ENCODE measurements at regions not wholly inside any gene's neighbourhood (a gene's known extent, or its start where the extent isn't known, plus 50 kb on each side); places are given as distances from the start of the nearest gene placed in this dataset.

DNA sequence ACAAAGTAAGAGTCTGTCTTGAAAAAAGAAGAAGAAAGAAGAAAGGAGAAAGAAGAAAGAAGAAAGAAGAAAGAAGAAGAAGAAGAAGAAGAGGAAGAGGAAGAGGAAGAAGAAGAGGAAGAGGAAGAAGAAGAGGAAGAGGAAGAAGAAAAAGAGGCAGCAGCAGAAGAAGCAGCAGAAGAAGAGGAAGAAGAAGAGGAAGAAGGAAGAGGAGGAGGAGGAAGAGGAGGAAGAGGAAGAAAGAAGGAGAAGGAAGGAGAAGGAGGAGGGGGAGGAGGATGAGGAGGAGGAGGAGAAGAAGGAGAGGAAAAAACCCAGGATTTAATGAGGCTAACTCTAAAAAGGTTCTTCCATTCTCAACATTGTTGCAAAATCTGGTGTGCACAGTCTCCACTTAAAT, 95.4 kb upstream of the PDE10A start:
- no peak for DNase-seq (ENCODE audit: low spot score)

- DNase-seq (ENCODE audit: low spot score) = no peak
These were observed 92.5 kb upstream of the PDE10A start for GRCh38 chr6:165755583-165755982.

DNA sequence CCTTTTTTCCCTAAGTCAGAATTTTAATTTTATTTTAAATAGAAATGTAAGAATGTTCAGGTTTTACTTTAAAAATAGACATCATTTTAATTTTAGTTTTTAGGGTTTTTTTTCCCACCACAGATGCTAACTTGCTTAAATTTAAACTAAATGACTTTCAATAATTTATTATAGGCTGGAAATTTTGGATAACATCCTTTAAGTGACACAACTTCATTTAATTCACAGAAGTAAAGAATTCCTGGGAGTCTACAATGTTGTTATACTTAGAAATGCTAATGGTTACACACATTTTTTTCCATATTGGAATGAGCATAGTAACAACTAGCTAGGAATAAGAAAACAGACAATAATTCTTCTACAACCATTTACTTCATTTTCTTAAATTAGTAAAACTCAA, 90.5 kb upstream of the PDE10A start:
- no peak for DNase-seq (ENCODE audit: low spot score)

GRCh38 chr6:165752451-165752850, 89.4 kb upstream of the PDE10A start:
- no peak for DNase-seq (ENCODE audit: low spot score)

GRCh38 chr6:165751486-165751885, 88.4 kb upstream of the PDE10A start:
- DNase-seq (ENCODE audit: low spot score) = no peak

DNA sequence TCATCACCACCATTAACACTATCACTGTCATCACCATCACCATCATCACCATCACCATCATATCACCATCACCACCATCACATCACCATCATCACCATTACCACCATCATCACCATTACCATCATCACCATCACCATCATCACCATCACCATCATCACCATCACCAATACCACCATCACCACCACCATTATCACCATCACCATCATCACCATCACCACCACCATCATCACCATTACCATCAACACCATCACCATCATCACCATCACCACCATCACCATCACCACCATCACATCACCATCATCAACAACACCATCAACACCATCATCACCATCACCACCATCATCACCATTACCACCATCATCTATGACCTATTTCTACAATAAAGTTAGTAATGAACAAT, 86.1 kb upstream of the PDE10A start:
- no peak for DNase-seq (ENCODE audit: low spot score)

- DNase-seq (ENCODE audit: low spot score) = no peak
These were observed 85.3 kb upstream of the PDE10A start for GRCh38 chr6:165748390-165748789.

DNA sequence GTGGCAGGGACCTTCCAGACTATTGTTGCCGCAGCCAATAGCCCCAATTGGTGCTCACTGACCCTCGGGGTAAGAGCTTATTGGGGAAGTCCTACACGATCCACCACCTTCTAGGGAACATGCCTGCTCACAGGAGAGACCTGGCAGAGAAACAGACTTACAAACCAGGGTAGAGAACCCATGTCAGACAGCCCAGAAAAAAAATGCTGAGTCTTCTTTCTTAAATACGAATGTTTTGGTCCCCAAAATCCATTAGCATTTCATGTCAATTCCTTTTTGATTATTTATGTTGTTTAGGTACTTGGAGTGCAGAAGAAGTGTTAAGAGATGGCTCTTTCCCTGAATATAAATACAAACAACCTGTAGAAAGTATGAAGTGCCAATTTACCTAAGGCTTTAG, 84.9 kb upstream of the PDE10A start:
- no peak for DNase-seq (ENCODE audit: low spot score)

GRCh38 chr6:165746331-165746730, 83.3 kb upstream of the PDE10A start:
- no peak for DNase-seq (ENCODE audit: low spot score)

DNA sequence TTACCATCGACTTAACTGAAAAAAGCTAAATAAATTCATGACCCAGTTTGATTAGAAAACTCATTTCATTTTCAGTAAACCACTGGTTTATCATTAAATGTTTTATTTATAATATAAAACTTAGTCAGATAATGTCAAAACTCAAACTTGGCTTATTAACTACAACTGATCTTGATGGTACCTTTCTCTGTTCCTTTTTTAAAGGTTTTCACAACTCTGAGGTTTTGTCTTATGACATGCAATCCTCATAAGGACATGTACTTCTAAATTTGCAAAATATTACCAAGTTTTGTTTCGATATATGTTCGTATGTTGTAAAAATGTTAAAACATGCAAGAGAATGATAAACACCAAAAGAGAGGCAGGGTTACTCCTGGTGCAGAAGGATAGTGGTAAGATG, 82.5 kb upstream of the PDE10A start:
- DNase-seq (ENCODE audit: low spot score) = no peak

DNA sequence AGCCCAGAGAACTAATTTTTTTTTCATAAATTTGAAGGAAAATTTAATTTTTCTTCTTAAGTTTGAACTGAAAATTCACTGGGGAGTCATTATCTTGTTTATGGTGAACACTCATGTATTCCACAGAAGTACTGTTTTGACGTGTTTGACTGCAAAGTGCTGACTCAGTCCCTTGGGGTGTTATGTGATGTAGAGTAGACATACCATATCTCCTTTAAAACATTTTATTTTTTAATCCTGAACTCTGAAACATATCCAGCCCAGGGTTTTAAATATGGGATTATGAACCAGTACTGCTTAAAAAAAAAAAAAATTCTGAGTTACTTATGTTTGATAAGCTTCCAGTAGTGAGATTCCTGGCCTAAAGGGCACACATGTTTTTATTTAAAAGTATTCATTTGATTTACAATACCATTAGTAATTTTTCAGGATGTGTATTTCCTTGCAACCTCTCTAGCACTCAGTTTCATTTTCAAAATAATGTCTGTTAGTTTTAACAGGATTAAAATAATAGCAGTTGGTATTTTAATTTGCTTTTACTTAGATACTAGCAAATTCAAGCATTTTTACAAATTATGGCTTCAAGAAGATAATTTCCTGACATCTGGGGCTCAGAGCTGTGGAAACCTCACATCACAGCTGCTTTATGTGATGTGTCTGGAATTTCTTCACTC, 81.7 kb upstream of the PDE10A start:
- no peak for DNase-seq (ENCODE audit: low spot score)

DNA sequence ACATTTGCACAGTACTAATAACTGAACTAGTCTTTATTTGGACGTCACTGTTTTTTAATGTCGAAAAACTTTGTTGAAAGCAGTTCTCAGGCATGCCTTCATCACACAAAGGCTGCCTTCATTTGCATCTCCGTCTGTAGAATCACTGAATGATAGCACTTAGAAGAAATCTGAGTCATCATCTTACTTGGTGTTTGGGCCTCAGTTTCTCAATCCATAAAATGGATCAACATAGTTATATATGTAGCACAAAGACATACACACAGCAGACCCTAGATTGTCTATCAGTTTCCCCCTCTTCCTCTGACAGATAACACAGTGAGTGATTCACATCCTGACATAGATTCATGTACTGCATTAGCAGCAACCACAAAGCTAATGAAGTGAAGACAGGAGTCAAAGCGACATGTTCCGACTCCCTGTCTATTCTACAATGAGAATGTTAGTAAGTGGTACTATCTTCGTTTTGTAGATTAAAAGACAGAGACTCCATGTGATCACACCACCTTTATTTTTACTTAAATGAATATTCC, 80.4 kb upstream of the PDE10A start:
- DNase-seq (ENCODE audit: low spot score) = no peak

DNA sequence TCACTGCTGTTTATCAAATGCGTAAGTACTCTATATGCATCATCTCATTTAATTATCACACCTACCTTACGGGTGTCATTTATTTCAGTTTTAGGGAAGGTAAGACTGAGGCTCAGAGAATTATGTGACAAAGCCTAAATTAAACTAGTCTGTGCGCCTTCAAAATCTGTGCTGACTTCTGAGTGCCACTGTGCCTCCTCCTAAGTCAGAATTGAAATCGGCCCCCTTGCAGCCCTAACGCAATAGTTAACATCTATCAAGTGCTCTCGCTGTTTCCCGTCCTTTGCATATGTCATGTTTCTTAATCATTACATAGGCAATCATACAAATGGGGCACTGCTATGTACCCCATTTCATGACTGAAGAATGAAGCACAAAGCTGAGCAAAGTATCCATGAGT, 79.0 kb upstream of the PDE10A start:
- no peak for DNase-seq (ENCODE audit: low spot score)

DNA sequence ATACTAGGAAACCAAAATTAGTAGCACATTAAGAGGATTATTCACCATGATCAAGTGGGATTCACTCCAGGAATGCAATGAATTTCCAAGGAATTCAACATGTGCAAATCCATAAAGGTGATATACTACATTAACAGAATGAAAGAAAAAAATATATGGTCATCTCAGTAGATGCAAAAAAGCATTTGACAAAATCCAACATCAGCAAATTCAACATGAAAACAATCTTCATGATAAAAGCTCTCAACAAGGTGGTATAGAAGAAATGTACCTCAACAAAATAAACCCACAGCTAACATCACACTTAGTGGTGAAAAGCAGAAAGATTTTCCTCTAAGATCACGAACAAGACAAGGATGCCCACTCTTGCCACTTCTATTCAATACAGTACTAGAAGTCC, 74.4 kb upstream of the PDE10A start:
- no peak for DNase-seq (ENCODE audit: low spot score)

DNA sequence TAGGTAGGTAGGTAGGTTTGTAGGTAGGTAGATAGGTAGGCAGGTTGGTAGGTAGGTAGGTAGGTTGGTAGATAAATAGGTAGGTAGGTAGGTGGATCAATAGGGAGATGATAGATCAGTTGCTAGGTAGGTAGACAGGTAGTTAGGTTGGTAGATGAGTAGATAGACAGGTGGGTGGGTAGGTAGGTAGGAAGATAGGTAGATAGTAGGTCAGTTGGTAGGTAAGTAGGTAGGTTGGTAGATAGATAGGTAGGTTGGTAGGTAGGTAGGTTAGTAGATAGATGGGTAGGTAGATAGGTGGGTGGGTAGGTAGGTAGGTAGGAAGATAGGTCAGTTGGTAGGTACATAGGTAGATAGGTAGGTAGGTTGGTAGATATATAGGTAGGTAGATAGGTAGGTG, 72.0 kb upstream of the PDE10A start:
- no peak for DNase-seq (ENCODE audit: low spot score)

DNA sequence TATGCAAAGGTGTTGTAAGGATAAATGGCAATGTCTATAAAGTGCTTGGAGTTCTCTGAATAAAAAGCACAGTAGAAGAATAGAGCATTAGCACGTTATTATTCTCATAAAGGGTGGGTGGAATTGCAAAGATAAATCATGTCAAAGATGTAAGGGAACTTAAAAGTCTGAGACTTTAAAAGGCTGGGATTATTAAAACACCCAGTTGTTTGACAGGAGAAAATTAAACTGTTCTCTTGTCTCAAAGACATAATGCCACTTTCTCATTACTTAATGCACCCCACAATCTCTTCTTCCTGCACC, 70.4 kb upstream of the PDE10A start:
- no peak for DNase-seq (ENCODE audit: low spot score)

- DNase-seq (ENCODE audit: low spot score) = no peak
These were observed 69.9 kb upstream of the PDE10A start for GRCh38 chr6:165732696-165733488.

DNA sequence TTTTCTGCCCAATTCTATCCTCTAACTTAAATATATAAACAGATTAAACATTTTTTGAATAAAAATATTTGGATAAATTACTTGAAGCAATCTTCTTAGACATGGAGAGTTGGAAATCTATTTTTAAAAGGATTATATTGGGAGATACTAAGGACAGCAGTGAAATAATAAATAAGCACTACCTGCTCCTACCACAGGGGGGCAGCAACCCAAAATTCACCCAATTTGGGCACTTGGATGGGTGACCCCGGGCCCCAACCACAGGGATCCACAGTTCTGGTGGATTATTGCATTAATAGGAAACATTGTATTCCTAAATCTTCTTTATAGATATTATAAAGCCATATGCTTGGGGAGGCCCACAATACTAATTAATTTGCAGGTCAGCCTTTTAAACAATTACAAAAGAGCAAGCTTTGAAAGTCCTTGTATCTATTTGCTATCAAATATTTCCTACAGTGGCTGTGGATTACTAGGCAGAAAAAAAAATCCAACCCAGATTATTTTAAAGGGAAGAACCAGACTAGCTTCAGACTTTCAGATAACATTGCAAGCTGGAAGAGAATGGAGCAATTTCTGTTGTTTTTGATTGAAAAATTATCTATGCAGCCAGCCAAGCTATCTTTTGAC, 66.4 kb upstream of the PDE10A start:
- DNase-seq (ENCODE audit: low spot score) = peak; percentile 68

DNA sequence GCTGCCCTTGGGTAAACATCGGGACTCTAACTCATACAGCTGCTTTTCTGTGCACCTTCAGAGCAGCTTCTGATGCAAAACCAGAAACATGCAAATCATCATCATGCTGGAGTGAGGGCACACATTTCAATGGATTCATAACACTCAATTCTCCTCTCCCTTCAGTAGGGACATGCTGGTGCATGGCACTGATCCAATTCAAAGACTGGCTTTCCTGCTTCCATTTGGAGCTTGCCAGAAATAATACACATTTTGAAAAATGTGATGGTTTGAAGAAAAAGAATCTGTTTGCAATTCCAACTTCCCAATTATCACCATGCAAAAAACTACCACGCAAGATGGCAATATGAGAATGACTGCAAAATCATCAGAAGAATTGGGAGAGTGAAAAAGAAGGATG, 65.2 kb upstream of the PDE10A start:
- no peak for DNase-seq (ENCODE audit: low spot score)

GRCh38 chr6:165726965-165727381, 63.9 kb upstream of the PDE10A start:
- DNase-seq (ENCODE audit: low spot score) = no peak

GRCh38 chr6:165726290-165726875, 63.3 kb upstream of the PDE10A start:
- no peak for DNase-seq (ENCODE audit: low spot score)

GRCh38 chr6:165725201-165725600, 62.2 kb upstream of the PDE10A start:
- peak; percentile 36 for DNase-seq (ENCODE audit: low spot score)

GRCh38 chr6:165723326-165723725, 60.3 kb upstream of the PDE10A start:
- DNase-seq (ENCODE audit: low spot score) = no peak
